ENCODE measurements at regions not wholly inside any gene's neighbourhood (a gene's known extent, or its start where the extent isn't known, plus 50 kb on each side); places are given as distances from the start of the nearest gene placed in this dataset.

GRCh38 chr7:64407148-64407547 is 93.4 kb downstream of the ZNF736 start:
- no peak for TF ChIP-seq CTCF (IDR thresholded peaks at IDR 0.05; ENCODE audit: control extremely low read depth, extremely low read depth, low read depth, missing control alignments)
- DNase-seq (ENCODE audit: extremely low spot score), result no peak
- ChIA-PET CTCF (no interaction called here), POLR2A (no interaction called here)
